ENCODE measurements at regions not wholly inside any gene's neighbourhood (a gene's known extent, or its start where the extent isn't known, plus 50 kb on each side); places are given as distances from the start of the nearest gene placed in this dataset.

DNA sequence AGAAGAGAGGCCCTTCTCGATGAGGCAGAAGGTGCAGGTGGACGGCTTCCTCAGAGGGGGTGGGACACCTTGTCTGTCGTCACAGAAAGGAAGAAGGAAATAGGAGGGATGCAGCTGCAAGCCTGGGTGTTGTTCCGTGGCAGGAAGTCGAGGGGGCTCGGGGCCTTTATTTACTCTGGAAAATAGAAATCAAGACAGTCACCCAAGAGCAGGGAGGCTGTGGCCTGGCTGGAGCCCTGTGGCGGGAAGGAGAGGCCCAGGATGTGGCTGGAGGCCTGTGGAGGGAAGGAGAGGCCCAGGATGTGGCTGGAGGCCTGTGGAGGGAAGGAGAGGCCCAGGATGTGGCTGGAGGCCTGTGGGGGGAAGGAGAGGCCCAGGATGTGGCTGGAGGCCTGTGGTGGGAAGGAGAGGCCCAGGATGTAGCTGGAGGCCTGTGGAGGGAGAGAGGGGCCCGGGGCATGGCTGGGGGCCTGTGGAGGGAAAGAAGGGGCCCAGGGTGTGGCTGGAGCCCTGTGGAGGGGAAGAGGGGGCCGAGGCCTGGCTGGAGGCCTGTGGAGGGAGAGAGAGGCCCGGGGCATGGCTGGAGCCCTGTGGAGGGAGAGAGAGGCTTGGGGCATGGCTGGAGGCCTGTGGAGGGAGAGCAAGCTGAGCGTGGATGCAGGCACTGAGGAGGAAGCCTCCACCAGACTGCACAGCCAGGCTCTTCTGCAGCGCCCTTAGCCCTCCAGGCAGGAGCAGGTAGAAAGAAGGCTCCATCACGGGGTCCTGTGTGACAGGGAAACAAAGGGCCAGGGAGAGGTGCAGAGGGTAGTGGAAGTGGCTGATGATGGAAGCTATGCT lies 97.3 kb upstream of the SFMBT2 start:
- no peak for DNase-seq

DNA sequence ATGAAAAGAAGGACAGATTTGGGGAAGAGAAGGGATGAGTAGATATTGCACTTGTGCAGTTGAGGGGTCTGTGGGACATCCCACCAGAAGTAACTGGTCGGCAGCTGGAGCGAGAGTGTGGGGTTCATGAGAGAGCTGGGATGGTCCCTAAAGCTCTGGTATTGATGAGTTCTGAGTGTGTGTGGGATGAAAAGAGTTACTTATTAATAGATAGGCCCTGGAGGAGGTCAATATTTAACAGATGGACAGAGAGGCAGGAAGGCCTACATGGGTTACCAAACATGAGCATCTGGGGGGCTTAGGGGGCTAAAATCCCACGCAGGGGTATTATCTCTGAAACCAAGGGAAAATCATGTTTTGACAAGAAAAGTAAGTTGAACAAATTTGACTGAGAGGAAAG lies 95.7 kb upstream of the SFMBT2 start:
- DNase-seq, result no peak

DNA sequence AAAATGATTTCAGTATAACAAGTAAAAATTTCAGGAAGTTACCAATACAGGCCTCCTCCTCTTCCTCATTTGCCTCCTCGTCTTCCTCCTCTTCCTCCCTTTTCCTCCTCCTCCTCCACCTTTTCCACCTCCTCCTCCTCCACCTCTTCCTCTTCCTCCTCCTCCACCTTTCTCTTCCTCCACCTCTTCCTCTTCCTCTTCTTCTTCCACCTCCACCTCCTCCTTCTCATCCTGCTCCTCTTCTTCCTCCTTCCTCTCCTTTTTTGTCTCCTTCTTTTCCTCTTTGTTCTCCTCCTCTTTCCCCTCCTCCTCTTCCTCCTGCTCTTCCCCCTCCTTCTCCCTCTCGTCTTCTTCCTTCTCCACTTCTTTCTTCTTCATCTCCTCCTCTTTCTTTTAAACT lies 94.4 kb upstream of the SFMBT2 start:
- no peak for DNase-seq

DNA sequence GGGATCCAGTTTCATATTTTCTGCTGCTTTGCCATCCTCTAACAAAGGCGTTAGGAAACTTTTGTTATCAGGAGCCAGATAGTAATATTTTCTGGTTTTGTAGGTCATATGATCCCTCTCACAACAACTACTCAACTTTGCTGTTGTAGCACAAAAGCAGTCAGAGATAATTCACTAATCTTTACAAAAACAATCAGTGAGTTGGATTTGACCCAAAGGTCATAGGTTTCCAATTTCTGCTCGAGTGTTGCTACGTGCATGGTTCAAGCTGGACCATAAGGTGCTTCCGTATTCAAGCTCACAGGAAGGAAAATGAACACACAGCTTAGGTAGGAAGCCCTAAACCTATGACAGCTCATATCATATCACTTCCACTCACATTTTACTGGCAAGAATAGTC lies 92.4 kb upstream of the SFMBT2 start:
- no peak for DNase-seq

DNA sequence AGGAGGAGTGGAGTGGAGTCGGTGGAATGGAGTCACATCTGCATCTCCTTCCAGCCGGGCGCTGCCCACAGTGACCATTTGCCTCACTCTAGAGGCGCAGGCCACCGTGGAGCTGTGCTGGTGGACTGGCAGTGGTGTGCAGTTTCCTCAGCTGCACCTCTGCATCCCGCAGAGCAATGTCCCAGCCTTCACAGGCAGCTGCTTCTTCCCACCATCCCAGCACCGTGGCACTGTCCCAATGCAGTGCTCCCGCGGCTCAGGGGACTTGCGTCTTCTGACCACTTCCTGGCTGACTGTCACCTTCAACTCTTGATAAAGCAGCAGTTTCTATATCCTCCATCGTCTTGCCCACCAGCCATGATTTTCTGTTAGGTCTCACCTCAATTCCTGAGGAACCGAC lies 90.3 kb upstream of the SFMBT2 start:
- DNase-seq, result no peak

DNA sequence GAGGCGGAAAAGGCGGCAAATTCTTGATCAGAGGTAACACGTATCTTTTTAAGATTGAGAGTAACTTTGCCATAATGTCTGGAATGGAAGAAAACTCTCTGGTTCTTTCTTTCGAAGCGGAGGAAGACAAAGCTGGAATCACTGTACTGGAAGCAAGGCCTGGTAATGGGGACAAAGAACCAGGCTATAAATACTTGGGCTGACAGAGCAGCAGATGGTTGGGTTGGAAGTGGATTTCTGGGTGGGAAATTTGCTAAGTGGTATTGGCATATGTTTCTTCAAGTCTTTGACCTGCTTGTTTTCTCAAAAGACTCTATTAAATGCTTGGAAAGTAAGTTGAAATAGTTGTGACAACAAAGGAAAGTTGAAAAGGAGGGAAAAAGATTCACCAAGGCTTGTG lies 87.3 kb upstream of the SFMBT2 start:
- DNase-seq, result no peak

DNA sequence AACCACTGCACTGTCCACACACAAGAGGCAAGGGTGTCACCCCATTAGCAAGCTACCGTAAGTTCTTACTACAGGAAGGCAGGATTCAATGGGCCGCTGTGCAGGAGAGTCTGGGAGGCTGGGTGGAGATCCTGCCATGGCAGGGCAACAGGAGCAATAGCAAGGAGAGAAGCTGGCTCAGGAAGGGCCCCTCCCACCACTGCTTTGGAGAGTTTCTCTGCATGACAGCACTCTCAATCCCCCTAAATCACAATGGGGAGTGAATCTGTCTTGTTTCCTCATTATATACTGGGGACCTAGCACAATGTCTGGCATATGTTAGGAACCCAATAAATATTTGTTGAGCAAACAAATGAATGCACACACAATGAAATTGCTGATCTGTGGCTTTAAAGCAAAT lies 83.2 kb upstream of the SFMBT2 start:
- no peak for DNase-seq

DNA sequence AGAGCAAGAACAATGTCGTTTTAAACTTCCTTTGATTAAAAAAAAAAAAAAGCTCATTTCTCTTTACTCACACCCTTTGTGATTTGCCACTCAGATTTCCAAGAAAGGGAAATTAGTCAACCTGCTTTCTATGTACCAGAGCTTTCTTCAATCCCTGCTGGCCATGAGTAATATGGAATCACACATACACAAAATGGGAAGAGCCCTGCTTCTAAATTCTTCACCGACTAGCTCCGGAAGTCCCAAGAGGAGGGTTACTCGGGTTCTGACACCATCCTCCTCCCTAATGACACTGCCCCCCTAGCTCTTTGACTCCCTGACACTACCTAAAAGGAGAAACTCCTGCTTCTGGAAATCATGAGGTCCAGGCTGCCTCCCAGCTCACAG lies 81.8 kb upstream of the SFMBT2 start:
- DNase-seq, result no peak

DNA sequence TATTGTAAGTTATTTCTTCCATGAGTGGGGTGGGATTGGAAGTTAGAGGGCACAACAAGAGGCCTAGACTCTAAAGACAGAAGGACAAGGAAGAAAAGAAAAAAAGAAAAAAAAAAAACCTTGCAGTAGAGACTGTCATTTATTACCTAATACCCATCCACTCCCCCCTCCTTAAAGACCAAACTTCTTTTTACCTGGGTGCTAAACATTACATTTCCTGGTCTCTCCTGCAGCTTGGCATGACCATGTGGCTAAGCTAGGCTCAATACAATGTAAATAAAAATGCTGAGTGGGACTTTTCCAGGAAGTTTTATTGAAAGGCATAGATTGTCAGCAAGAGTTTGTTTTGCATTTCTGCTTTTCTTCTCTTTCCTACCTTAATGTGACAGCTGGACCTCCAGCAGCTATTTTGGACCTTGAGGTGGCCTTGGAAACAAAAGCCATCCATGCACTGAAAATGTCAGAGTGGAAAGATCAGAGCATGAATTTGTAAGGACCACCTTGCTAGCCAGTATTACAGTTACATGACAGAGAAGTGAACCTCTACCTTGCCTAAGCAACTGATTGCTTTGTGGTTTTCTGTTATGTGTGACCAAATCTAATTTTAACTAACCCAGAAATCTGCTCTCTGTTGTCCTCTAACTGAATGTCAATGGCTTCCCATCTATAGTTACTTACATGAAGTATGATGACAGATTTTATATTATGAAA lies 81.3 kb upstream of the SFMBT2 start:
- DNase-seq, result no peak

DNA sequence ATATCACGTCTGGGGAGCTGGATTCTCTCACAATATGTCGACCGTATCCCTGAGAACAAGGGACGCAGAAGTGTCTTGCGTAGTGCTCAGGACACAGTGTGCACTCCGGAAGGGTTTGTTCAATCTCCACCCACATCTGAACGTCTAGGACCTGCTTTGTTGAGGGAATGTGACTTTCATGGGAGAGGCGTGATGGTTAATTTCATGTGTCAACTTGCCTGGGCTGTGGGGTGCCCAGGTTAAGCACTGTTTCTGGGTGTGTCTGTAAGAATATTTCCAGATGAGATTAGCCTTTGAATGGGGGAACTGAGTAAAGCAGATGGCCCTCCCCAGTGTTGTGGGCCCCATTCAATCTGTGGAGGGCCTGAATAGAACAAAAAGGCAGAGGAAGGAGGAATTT lies 80.4 kb upstream of the SFMBT2 start:
- DNase-seq, result no peak

DNA sequence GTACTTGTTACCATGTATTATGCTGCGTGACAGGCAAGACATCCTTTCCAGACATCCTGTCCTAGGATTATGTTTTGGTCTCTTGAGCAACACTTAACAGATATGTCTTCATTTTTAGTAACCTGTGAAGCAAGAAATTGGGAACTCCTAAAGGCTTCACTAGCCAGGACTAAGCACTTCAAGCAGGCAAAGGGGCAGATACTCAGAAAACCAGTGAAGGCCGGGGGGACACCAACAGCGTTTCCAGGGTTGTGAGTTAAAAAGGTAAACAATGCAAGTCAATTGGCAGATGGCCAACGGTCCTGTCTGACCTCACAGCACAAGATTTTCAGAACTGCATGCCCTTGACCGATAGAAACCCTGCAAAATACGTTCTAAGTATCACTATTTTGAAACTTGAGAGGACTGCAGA lies 77.6 kb upstream of the SFMBT2 start:
- DNase-seq, result peak; percentile 17

DNA sequence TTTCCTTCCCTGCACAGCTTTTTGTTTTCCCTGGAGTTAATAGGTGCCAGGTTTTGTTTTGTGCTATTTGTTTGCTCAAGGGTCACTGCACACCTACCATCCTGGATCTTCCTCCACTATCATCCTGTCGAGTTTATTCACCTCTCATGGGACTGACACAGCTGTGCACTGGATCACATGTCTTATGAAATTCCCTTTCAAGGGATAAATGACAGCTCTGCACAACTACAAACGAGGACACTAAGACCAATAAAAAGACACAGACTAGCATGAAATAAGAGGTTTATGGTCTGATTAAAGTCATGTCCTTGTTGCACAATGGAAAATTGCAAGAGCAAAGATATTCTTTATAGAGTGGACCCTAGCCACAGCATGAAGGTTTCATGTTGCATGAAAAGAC lies 76.7 kb upstream of the SFMBT2 start:
- DNase-seq, result no peak

DNA sequence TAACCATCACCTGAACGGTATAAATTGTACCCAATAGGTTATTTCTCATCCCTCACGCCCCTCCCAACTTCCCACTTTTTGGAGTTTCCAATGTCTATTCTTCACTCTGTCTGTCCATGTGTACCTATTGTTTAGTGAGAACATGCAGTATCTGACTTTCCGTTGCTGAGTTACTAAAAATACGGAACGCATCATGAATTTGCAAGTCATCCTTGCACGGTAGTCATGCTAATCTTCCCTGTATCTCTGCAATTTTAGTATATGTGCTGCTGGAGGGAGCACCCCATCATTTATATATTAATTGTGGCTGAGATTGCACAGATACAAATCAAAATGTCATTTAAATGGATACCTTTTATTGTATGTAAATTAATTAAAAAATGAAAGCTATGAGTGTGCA lies 75.7 kb upstream of the SFMBT2 start:
- DNase-seq, result no peak

DNA sequence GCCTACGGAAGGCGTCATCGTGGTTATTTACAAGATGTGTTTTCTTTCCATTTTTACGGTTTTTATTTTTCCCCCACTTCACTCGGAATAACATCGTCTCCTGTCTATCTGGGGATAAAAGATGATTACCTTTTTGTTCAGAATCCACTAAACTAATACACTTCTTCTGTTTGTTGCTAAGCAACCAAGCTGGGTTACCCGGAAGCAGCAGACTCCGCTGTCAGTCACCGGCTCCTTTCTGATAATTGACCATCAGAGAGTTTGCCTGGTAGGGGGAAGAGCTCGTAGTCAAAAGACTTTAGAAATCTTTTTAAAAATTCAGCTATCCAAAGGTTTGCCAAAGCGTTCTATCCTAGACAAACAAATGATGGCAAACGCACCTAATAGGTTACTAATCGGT lies 75.0 kb upstream of the SFMBT2 start:
- no peak for DNase-seq

DNA sequence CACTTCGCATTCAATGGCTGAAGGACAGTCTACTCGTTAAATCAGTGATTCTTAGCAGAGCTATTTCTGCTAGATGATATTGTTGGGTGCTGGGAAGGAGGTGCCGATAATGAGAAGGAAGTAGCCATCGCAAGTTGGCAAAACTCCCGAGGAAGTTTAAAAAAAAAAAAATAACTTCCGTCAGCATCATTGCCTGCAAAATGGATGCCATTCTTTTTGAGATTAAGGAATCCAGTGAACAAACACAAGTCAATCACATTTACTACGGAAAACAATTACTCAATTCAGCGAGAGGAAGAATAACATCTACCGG lies 74.4 kb upstream of the SFMBT2 start:
- no peak for DNase-seq

DNA sequence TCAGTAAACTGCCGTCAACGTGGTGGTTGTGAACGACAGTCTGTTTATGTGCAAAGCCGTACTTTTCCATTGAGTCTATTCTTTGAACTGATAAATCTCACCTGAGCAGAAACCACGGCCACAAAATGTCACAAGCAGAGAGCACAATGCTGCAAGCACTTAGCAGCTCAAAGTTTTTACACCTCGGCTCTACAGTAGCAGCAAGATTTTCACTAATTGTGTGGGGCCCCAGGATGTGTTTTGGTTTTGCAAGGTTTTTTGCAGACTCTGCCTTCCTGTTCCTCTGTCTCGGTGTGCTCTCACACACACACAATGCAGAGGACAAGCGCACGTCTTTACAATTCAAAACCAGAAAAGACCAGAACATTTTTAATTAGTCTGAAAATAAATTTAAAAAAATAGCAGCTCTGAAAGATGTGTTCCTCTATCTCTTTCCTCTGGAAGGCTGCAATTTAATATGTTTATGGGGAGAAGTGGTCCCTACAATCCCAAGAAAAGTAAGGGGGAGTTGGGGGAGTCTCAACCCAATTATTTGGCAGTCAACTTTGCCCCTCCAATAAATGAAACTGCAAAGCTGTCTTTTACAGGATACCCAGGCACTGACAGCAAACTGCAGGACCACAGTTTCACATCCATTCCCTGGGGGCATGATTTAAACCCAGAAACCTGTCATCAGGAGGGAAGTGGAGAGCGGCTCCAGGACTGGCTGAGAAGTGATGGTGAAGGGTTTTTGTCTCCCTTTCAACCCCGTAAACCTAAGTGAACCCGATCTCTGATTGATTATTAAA lies 73.8 kb upstream of the SFMBT2 start:
- DNase-seq, result no peak

DNA sequence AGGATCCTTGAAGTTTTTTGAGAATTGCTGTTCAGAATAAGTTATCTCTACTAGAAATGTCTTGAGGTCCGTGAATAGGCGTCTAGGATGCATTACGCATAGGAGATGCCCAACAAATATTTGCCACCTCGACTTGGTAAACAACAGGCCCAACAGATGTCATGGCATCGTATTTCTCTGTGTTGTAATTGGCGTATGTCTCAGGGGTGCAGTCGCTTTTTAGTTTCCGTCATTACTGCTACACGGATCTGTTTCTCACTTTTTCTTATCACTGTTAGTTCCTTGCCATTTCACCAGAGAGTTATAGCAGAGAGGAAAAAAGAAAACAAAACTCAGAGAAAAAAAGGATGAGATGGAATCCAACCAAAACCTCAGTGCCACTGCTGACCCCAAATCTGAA lies 73.0 kb upstream of the SFMBT2 start:
- no peak for DNase-seq

DNA sequence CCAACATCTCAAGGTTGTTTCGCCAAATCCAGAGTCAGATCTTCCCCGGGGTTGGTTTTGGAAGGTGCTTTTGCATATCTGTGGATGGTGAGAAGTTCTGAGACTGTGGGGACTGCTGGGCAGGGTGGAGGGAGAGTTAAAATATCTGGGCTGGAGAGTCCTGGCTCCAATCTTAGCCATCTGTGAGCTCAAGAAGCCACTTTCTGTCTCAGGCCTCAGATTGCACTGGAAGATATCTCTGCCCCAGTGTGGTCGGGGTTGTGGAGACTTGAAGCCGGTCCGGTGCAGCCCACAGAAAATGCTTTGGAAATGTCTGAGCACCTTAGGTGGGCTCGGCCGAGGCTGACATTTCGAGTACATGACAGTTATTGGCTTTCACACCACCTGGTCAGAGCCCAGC lies 72.2 kb upstream of the SFMBT2 start:
- DNase-seq, result no peak

DNA sequence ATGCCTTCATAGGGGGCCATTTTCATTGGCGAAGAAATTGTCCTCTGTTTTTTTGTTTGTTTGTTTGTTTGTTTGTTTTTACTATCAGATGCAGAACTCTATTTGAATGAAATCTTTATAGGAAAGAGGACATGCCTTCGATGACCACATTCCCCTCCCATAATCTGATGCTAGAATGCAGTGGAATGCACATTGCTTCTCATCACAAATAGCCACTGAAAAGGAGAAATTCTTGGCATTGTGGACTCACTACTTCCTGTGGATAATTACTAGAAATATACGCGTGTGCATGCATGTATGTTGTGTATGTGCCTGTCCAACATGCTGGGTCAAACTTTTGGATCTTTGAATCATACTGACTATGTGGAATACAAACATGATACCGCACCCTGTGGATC lies 70.5 kb upstream of the SFMBT2 start:
- DNase-seq, result no peak

DNA sequence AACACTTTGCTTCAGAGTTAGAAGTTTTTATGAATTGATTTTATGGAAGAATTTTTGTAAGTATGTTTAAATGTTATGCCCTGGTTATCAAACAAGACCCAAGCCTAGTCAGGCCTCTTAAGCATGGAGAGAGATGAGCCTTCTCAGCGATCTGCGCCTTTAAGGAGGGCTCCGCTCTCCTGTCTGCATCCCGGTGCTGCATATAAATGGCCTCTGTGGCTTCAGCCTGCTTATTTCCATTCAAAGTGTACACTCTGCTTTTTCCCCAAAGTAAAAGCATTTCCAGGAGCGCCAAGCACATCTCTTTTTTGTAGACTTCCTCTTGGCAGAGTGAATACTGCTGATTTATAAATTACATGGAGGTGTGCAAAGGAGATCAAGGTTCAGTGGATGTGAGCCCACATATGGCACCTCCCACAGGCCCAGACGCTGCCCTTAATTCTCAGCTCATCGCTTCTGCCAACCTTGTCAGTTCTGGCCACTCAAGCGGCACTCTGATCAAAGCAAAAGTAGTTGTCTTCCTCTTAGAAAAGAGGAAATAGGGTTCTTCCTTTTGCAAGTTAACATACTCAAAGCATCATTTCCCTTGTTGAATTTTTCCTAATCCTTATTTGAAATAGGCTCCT lies 70.0 kb upstream of the SFMBT2 start:
- no peak for DNase-seq

DNA sequence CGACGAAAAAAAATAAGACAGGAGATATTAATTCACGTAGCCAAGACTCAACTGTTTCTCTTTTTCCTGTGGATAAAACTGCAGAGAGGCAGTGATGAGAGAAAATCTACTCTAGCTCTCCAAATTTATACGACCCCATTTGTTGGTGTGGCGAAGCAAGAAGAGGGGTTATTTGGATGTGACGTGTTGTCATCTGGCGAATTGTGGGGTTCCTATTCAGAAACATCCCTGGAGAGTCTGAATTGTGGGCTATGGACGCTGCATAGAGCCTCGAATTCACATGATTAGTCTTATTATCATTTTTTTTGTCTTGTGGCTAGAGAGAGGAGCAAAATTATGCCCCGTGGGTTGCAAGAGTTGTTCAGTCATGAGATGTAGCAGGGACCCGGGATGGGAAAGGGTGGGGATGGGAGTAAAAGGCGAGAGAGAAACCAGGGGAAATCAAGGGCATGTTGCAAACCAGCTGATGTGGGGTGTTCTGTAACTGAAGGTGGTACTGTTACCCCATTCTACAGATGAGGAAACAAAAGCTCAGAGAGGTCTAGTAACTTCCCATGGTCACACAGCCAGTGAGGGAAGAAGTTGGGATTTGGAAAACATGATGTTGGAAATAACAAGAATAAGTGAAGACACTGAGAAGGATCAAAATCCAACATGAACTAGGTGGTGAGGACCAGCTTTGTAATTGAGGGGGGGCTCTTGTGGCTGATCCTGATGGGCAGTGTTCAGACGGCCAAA lies 69.2 kb upstream of the SFMBT2 start:
- no peak for DNase-seq

DNA sequence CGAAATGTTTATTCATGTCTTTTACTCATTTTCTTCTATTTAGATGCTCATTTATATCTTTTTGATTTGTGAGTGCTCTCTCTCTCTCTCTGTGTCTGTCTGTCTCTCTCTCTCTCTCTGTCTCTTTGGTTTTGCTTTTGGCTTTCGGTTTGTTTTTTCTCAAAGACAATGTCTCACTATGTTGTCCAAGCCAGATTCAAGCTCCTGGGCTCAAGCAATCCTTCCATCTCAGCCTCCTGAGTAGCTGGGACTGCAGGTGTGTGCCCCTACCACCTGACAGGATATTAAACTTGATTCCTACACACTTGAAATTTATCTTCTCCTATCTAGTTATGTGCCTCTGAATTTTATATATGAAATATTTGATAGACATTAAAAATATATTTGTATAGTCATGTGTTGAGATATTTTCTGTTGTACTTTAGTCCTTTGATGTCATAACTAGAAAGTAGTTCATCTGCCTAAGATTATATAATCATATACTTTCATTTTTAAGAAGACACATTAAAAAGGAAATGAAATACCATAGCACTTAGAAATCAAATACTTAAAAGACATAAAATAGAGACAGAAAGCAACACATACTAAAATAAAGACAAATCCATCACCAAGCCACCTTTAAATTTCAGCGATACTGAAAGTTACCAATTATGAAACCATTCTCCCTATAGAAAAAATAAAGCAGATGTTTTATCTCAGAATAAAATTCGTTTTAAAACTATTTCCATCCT lies 68.1 kb upstream of the SFMBT2 start:
- DNase-seq, result no peak

Data from NCI-H146 (cell line).